ENCODE measurements at regions not wholly inside any gene's neighbourhood (a gene's known extent, or its start where the extent isn't known, plus 50 kb on each side); places are given as distances from the start of the nearest gene placed in this dataset.

DNA sequence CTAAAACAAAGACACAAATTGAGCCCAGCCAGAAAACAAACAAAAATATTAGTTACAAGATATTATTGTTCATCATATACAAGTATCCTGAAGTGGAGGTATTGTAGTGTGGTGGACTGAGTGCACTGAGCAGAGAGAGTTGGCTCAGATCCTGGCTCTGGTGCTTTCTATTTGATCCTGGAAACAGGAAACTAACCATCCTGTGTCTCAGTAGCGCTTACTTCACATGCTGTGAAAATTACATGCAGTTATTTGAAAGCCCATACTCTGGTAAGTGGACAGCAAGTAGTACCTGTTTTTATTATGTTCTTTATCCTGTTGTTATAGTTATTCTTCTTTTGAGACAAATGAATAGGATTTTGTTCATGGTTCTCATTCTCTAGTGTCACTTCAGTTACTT lies 84.3 kb upstream of the CRIM1 start:
- no peak for TF ChIP-seq POLR2A (IDR thresholded peaks at IDR 0.05)
- TF ChIP-seq, protein P1, sequence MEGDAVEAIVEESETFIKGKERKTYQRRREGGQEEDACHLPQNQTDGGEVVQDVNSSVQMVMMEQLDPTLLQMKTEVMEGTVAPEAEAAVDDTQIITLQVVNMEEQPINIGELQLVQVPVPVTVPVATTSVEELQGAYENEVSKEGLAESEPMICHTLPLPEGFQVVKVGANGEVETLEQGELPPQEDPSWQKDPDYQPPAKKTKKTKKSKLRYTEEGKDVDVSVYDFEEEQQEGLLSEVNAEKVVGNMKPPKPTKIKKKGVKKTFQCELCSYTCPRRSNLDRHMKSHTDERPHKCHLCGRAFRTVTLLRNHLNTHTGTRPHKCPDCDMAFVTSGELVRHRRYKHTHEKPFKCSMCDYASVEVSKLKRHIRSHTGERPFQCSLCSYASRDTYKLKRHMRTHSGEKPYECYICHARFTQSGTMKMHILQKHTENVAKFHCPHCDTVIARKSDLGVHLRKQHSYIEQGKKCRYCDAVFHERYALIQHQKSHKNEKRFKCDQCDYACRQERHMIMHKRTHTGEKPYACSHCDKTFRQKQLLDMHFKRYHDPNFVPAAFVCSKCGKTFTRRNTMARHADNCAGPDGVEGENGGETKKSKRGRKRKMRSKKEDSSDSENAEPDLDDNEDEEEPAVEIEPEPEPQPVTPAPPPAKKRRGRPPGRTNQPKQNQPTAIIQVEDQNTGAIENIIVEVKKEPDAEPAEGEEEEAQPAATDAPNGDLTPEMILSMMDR (IDR thresholded peaks at IDR 0.05) = no peak
